A673 (cell line): ENCODE measurements at regions not wholly inside any gene's neighbourhood (a gene's known extent, or its start where the extent isn't known, plus 50 kb on each side); places are given as distances from the start of the nearest gene placed in this dataset.
"Not testable (repeated sequence)": the region's sequence is repeated elsewhere in the genome, so short reads cannot be mapped to it uniquely, and the experiment has no call there.

Experiments
- BruUV-seq: library from RNA; stranded (reverse); fragments of 400-500 nt; replicated peaks from 2 replicates; lab custom pipeline; 2021; lab: Mats Ljungman, UMichigan
- CTCF ChIA-PET: fragments of 300-600 bp; sonication (Branson Sonifier 250); formaldehyde crosslinking; loops from one replicate; lab custom pipeline; 2022; ENCODE audit warnings: antibody characterized with exemption; lab: Charles Lee
- POLR2A ChIA-PET: fragments of 300-600 bp; sonication (Branson Sonifier 250); formaldehyde crosslinking; loops from one replicate; lab custom pipeline; 2022; ENCODE audit warnings: antibody characterized with exemption; ENCODE audit not compliant: low non-redundant PET; lab: Charles Lee
- DNase-seq: peaks from one replicate; pipeline ENCODE4 v3.0.0-alpha.2; 2015; ENCODE audit warnings: low spot score
- H3K27ac ChIP-seq: fragments of 200-600 bp; sonication (generic); 2 replicates; pipeline ENCODE4 v1.5.1; 2016; ENCODE audit warnings: mixed run types, low read depth, mild to moderate bottlenecking, mixed read lengths, antibody characterized with exemption, low read length; ENCODE audit not compliant: poor library complexity, severe bottlenecking
- H3K27me3 ChIP-seq: fragments of 200-600 bp; sonication (generic); replicated peaks from 2 replicates; pipeline ENCODE4 v1.6.1; 2017; ENCODE audit warnings: mixed run types, low read depth, mild to moderate bottlenecking, mixed read lengths, antibody characterized with exemption, low read length; ENCODE audit not compliant: insufficient read depth, poor library complexity
- H3K36me3 ChIP-seq: fragments of 200-600 bp; sonication (generic); 2 replicates; pipeline ENCODE4 v1.6.1; 2016; ENCODE audit warnings: mixed run types, mild to moderate bottlenecking, mixed read lengths, antibody characterized with exemption, low read length; ENCODE audit not compliant: insufficient read depth, poor library complexity, severe bottlenecking
- H3K4me1 ChIP-seq: fragments of 200-600 bp; sonication (generic); 2 replicates; pipeline ENCODE4 v1.6.1; 2017; ENCODE audit warnings: mixed run types, mild to moderate bottlenecking, mixed read lengths, antibody characterized with exemption, low read length; ENCODE audit not compliant: insufficient read depth, poor library complexity, severe bottlenecking
- H3K4me3 ChIP-seq: fragments of 200-600 bp; sonication (generic); 2 replicates; pipeline ENCODE4 v1.5.1; 2016; ENCODE audit warnings: low read depth, mixed run types, mild to moderate bottlenecking, mixed read lengths, low read length; ENCODE audit not compliant: poor library complexity, severe bottlenecking
- H3K9me3 ChIP-seq: fragments of 200-600 bp; sonication (generic); 2 replicates; pipeline ENCODE4 v1.6.1; 2016; ENCODE audit warnings: mixed run types, low read depth, mild to moderate bottlenecking, mixed read lengths, antibody characterized with exemption, low read length; ENCODE audit not compliant: poor library complexity, severe bottlenecking
- EZH2 ChIP-seq: fragments of 200-600 bp; sonication (generic); IDR thresholded peaks from 2 replicates; pipeline ENCODE4 v1.6.1; 2017; ENCODE audit warnings: borderline replicate concordance, low read depth, mild to moderate bottlenecking, mixed read lengths, antibody characterized with exemption, low read length; ENCODE audit not compliant: poor library complexity, severe bottlenecking
- intact Hi-C: fragments of 100-400 bp; cut with micrococcal nuclease; formaldehyde crosslinking; loops from one replicate; pipeline ENCODE4 v1.10.0; 2022; ENCODE audit not compliant: unreplicated experiment
- TF ChIP-seq, protein P1 (sequence below): fragments of 300-800, 200-600 bp; sonication (generic); conservative IDR thresholded peaks from 2 replicates; pipeline ENCODE4 v1.5.1; 2017; ENCODE audit warnings: low read depth, mild to moderate bottlenecking, antibody characterized with exemption, low read length, moderate library complexity, mixed read lengths

DNA sequence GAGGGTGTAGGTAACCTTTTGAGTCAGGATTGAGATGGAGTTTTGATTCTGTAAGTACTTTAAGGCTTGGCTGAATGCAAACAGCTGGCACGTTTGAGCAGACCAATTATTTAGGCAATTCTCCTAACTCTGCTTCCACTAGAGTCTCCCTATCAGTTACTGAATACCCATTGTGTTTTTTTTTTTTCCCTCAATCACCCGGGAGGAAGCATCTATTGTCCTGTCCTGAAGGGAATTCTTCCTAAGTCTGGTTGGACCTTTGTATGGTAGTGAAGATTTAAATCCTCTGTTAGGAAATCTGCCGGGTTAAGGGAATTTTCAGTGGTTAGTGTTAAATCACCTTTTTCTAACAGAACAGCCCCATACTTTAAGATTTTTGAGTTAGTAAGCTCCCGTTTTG lies 571.2 kb upstream of the USP24 start:
- no peak for TF ChIP-seq EZH2
- TF ChIP-seq, protein P1, sequence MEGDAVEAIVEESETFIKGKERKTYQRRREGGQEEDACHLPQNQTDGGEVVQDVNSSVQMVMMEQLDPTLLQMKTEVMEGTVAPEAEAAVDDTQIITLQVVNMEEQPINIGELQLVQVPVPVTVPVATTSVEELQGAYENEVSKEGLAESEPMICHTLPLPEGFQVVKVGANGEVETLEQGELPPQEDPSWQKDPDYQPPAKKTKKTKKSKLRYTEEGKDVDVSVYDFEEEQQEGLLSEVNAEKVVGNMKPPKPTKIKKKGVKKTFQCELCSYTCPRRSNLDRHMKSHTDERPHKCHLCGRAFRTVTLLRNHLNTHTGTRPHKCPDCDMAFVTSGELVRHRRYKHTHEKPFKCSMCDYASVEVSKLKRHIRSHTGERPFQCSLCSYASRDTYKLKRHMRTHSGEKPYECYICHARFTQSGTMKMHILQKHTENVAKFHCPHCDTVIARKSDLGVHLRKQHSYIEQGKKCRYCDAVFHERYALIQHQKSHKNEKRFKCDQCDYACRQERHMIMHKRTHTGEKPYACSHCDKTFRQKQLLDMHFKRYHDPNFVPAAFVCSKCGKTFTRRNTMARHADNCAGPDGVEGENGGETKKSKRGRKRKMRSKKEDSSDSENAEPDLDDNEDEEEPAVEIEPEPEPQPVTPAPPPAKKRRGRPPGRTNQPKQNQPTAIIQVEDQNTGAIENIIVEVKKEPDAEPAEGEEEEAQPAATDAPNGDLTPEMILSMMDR, result no peak
- Histone ChIP-seq H3K4me1 (no peaks in the 10 kb centered on the region), H3K4me3 (no peak overlapping the region), H3K9me3 (no peaks in the 10 kb centered on the region), H3K36me3 (no peaks in the 10 kb centered on the region), H3K27ac (no peak overlapping the region), H3K27me3 (no peaks in the 10 kb centered on the region)
- intact Hi-C loops, result no loop called here
- no TSS peak for BruUV-seq
- DNase-seq, result no peak
- ChIA-PET CTCF (no interaction called here), POLR2A (no interaction called here)

DNA sequence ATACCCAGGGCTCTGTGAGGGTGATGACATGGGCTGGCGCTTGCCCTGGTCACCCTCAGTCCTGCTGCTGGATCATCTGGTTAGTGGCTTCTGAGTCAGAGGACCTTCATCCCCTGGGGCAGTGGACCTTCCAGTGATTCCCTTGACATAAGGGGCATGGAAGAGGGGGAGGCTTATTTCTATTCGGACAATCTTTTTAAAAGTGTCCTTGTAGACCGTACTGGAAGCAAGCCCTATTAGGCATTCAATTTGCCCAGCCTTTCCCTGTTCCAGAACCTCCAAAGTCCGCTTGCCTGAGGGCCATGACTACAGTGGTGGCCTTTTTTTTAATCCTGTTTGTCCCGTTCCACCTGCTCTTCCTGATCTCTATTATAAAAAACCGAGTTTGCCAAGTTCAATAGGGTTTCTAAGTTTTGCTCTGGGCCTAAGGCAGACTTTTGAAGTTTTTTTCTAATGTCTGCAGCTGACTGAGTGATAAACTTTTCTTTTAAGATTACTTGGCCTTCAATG lies 569.8 kb upstream of the USP24 start:
- H3K27ac ChIP-seq, H3K27me3 ChIP-seq, H3K36me3 ChIP-seq, POLR2A ChIA-PET, H3K9me3 ChIP-seq, H3K4me3 ChIP-seq, CTCF ChIA-PET, intact Hi-C loops, DNase-seq, BruUV-seq, H3K4me1 ChIP-seq: not testable (repeated sequence)

- Histone ChIP-seq H3K4me1 (no peaks in the 10 kb centered on the region), H3K9me3 (no peaks in the 10 kb centered on the region), H3K4me3 (no peak overlapping the region), H3K27me3 (no peaks in the 10 kb centered on the region), H3K27ac (no peak overlapping the region), H3K36me3 (no peaks in the 10 kb centered on the region)
- no peak for DNase-seq
- intact Hi-C loops, result no loop called here
- CTCF ChIA-PET, result no interaction called here
- no TSS peak for BruUV-seq
- TF ChIP-seq EZH2, result no peak
- TF ChIP-seq, protein P1, result no peak
- POLR2A ChIA-PET, result no interaction called here
Measured at GRCh38 chr1:55781944-55782482, 566.8 kb upstream of the USP24 start.

DNA sequence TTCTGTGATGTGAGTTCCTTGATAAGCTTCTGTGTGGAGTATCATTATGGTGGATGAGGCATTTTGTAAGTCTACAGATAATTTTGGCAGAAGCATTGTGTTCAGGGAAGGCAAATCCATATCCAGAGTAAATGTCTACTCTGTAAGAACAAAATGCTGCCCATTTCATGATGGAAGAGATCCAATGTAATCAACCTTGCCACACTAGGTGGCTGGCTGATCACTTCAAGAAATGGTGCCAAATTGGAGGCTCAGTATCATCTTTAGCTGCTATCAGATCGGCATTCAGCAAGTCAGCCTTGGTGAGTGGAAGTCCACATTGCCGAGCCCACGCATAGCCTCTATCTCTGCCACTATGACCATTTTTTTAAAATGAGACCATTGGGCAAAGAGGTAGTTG lies 565.8 kb upstream of the USP24 start:
- Histone ChIP-seq H3K27ac (no peak overlapping the region), H3K4me1 (no peaks in the 10 kb centered on the region), H3K4me3 (no peak overlapping the region), H3K9me3 (no peaks in the 10 kb centered on the region), H3K36me3 (no peaks in the 10 kb centered on the region), H3K27me3 (no peaks in the 10 kb centered on the region)
- intact Hi-C loops, result no loop called here
- ChIA-PET POLR2A (no interaction called here), CTCF (no interaction called here)
- no TSS peak for BruUV-seq
- TF ChIP-seq, protein P1, result no peak
- no peak for TF ChIP-seq EZH2
- DNase-seq, result no peak
